NCI-H1105 (cell line): ENCODE measurements at regions not wholly inside any gene's neighbourhood (a gene's known extent, or its start where the extent isn't known, plus 50 kb on each side); places are given as distances from the start of the nearest gene placed in this dataset.
"Not testable (repeated sequence)": the region's sequence is repeated elsewhere in the genome, so short reads cannot be mapped to it uniquely, and the experiment has no call there.

Experiments
- DNase-seq: peaks from one replicate; lab custom pipeline; 2025; lab: John Stamatoyannopoulos, UW

DNA sequence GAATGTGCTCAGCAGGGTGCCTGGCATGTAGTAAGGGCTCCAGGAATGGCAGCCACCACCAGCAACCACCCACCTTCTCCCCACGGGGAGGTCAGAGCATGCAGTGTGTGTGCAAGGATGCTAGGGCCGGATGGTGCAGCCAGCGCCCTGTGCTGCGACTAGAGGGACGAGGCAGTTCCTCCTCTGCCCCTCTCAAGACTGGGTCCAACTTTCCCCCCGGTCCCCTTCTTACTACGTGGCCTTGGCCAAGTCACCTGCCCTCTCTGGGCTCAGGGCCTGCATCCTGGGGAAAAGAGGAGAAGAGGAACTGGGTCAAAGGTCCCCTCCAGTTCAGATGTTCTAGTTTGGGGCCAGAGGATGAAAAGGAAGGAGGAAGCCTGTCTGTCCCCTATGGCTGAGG lies 71.6 kb upstream of the TARDBP start:
- no peak for DNase-seq

DNA sequence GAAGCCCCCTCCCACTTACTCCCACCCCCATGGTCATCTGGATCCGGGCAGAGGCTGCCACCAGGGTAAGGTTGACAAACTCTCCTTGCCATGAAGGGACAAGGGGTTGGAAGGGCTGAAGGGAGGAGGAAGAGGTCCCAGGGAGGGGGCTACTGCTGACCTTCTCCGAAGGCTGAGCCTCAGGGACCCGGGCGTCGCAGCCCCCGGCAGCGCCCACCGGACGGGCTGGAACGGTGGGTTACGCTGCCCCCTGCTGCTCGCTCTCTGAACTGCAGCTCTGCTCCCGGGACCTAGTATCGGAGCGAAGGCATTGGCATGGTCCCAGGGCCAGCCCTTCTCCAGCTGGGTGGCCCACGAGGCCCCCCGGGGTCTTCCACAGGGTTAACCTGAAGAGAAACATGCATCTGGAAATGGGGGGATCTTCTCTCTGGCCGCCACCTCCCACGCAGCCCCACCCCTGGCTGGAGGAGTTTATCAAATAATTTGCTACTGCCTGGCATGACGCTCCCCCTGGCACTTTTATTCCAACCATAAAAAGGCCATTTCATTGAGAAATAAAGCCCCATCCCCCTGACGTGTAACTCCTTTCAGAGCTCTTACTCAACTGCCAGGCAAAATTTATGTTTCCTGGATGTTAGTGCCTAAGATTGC lies 70.4 kb upstream of the TARDBP start:
- DNase-seq = peak; percentile 14

DNA sequence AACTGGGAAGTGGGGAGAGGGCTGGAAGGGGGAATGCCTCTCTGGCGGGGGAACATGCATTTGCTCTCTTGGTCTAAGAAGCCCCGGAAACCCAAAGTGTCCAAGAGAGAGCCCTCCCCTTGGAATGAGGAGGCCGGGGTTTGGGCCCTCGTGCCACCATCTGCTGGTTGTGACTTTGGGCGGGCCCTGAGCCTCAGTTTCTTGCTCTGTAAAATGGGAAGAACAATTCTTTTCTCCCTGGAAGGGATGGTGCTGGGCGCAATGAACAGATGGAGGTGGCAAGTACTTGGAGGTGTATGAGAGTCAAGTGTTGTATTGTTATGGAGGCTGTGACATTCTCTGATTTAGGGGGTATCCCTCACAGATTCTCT lies 69.9 kb upstream of the TARDBP start:
- DNase-seq = no peak

DNA sequence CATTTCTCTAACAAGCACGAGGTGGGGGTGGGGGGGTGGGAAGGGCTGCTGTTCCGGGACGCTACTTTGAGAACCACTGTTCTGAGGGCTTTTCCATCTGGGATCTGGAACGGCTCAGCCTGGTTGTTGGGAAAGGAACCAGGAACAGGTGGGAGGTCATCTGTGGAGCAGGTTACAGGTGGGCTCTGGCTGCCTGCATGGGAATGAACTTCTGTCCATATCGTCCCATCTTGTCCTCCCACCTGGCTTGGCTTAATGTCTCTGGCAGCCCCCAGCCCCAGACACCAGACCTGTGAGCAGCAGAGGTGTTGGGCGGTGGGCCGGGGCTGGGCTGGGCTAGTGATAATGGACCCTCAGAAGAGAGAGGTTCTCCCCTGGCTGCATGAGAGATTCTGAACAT lies 69.4 kb upstream of the TARDBP start:
- DNase-seq = no peak

DNA sequence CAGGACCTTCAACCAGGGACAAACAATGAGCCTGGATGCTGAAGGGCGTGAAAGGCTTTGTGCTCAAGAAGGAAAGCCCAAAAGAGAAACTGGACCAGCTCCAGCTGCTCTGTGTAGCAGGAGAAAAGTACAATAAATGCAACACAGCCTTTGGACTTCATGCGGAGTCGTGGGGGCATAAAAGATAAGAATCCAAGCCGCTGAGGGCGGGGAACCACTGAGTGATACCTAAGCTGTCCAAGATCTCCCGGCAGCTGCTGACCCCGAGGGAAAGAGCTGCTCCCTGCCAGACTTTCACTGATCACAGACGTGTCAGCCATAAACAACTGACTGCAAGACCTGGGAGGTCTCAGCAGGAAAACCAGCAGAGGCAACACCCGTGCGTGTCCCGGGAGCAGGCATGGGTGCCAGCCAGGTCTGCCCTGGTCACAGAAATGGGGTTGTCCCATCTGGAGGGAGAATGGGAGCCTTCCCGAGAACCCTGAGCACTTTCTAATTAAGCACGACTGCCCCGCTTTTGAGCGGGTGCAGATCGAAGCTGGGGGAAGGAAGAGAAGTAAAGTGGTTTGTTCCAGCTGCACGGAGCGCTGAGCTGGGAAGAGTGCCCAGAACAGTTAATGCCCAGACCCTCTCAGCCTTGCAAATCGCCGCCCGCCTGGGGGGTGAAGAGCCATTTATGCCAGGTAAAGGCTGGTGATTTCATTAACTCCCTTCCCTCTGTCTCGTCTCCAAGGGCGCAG lies 68.3 kb upstream of the TARDBP start:
- DNase-seq = peak; percentile 97

DNA sequence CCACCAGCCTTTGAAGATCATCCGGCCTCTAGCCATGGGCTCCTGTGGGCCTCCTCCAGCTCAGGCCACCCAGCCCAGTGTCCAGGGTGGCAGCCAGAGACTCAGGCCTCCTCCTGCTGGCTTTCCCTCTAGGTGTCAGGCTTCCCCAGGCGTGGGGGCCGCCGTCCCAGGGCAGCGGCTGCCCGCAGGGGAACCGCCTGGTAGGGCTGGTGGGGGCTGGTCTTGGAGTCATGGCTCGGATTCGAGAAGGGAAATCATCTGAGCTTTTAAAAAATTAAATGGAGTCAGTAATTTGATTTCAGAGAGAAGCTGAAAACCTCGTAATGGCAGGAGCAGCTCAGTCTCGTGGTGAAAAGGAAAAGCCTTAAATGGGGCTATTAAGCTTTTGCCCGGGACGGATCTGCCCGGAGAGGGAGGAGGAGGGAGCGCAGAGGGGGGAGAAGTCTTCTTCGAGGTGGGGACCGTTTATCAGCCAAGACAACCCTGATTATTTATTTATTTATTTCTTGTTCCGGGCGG lies 66.4 kb upstream of the TARDBP start:
- no peak for DNase-seq

DNA sequence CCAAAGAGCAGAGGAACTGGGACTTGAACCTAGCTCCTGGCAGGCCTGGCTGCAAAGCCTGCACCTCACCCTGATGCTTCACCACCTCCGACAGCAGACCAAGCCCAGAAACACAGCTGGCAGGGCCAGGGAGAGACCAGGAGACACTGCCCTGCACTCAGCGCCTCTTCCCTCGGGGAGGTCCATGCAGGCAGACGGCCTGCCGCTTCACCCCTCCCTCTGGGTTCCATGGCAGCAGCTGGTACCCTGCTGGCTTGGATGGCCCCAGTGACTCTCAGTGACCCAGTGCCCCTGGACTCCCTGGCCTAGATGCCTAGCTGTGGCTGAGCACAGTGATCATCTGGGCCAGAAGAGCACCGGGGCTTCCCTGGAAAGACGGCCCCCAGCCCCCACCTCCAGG lies 65.3 kb upstream of the TARDBP start:
- no peak for DNase-seq

DNA sequence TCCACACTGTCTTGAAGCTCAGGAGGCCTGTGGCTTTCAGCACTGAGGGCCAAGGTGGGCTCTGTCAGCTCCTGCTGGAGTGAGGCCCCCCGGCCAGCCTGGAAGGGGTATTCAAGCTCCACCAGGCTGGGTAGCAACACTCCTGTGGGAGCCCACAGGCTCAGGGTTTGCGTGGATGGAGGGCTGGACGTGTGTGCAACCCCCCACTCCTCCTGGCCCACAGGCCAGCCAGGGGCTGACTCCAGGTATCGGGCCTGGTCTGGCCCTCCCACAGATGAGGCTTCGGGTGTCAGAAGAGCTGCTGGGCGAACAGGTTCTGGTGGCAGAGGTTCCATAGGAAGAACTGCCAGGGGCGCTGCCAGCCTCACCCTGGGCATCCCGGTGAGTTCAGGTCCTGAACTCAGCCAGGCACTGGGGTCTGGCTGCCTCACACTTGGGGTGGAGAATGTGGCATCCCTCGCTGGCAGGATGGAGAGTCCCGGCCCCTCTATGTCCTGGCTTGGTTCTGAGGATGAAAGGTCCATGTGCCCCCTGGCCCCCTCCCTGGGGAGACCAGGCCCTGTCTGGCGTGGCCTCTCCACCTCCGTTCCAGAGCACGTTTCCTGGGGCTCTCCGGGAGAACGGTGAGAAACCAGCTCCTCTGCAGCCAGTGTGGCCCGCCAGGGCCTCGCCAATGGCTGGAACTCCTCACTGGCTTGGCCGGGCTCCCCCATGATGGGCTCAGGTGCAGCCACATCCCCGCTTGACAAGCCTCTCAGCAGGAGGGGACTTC lies 64.6 kb upstream of the TARDBP start:
- DNase-seq = no peak

DNA sequence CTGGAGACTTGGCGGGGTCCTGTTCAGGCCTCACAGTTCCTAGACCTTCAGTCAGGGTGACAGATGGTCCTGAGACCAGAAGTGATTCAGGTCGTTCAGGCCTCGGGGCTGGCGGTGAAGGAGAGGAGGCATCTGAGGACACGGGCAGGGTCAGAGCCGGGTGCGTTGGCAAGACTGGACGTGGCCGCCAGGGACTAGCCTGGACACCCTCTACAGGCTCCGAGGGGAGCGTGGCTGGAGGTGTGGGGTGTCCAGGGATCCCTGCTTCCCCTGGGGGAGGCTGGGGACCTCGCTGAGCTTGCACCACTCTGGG lies 64.0 kb upstream of the TARDBP start:
- DNase-seq = no peak

DNA sequence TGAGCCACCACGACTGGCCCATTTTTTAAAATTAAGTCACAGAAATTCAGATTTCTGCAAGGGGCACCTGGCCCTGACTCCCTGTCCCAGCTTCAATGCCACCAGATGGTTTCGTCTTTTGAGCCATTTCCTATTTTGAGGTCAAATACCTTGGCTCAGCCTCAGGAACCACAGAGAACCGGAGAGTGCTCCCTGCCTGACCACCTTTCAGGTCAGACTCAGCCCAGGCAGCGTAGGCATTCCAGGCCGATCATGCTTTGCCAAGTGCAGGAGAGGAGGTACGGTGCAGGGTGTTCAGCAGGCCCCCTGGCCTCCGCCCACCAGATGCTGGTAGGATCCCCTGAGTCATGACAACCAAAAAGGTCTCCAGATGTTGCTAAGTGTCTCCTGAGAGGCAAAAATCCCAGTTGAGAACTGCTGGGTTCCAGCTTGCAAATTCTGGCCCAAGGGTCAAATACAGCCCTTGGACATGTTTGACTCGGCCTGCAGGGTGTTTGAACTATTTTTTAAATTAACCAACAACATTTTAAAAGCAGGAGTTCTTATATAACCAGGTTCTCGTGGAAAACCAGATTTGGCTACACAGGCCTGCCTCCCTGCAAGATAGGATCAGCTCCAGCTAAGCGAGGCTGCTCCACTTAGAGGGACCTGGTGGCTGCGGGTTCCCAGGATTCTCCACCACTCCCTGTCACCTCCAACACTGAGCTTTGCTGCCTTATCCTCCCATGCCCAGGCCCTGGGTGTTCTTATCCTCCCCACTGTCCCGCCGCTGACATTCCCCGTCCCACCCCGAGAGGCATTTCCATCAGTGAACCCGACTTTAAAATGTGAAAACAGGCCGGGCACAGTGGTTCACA lies 61.9 kb upstream of the TARDBP start:
- no peak for DNase-seq

DNA sequence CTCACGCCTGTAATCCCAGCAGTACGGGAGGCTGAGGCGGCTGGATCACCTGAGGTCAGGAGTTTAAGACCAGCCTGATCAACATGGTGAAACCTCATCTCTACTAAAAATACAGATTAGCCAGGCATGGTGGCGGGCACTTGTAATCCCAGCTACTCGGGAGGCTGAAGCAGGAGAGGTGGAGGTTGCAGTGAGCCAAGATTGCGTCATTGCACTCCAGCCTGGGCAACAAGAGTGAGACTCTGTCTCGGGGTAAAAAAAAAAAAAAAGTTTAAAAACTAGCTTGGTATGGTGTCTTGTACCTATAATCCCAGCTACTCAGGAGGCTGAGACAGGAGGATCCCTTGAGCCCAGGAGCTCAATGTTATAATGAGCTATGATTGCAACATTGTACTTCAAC lies 61.2 kb upstream of the TARDBP start:
- not testable (repeated sequence) for DNase-seq

DNA sequence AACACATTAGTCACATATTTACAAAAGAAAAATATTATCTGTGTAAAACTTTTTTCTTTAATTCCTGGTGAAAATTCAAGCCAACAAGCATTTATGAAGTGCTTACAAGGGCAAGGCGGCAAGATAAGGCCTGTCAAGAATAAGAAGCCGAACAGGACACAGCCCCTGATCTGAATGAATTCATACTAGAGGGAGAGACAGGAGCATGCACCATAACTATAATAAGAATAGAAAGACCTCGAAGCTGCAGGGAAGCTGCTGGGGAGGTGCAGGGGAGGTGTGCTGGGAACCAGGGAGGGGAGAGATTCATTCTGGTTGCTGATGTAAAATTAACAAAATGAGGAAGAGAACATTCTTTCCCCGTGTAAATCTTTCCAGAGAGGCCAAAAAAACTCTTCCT lies 60.5 kb upstream of the TARDBP start:
- no peak for DNase-seq

DNA sequence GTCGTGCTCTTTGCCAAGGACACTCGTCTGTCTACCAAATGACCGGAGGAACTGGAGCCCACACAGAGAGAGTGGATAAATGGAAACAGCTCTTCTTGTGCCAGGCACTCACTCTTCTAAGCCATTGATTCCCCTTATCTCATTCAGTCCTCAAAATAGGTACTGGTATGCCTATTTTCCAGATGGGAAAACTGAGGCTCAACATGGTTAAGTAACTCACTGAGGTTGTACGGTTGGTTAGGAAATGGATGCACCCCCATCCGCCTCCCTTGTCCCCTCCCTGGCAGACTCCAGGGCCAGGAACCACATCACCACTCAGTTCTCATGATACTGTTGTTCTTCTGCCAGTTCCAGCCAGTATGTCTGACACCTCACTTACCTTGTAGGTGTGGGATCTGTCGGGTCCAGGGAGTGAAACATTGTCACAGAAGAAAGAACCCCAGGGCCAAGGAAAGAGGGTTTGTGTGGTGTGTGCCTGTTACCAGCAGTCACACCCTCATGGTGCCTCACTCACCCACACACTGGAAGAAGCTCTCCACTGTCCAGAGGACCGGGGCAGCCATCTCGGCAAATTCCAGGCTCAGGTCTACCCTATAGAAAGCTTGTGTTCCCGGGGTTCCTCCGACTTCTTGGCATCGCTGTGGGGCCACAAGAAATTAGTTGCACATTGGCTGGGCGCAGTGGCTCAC lies 58.8 kb upstream of the TARDBP start:
- DNase-seq = no peak

DNA sequence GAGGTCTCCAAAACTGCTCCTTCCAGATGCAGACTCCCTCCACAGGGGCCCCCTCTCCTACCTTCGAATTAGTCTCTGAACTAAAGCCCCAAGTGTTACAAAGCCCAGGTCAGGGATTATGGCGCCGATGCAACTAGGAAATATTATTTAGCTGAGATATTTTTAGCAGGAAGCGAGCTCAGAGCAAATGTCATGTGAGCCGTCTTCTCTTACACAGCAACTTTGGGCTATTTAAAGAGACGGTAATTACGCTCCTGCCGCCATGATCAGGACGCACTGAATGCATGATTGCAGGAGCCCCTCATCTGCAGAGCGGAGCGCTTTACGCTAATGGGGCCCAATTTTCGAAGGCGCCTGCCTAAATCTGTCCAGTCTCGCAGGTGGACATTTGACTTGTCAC lies 55.3 kb upstream of the TARDBP start:
- no peak for DNase-seq

DNA sequence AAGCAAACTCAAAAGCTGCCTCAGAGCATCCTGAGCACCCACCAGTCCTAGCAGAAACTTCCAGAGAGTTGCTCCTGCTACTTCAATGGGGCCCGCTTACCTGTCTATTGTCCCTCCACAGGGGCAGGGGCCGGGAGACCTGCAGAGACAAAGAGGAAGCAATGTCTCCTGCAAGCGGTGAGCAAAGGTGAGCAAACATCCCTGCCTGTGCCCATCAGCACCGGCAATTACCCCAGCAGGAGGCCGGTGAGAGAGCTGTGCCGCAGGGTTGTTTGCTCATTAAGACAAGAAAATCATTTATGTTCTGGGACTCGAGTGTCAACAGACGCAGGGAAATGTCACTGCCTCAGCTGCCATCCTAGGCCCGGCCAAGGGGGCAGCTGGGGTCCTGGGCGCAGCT lies 53.8 kb upstream of the TARDBP start:
- DNase-seq = peak; percentile 88

DNA sequence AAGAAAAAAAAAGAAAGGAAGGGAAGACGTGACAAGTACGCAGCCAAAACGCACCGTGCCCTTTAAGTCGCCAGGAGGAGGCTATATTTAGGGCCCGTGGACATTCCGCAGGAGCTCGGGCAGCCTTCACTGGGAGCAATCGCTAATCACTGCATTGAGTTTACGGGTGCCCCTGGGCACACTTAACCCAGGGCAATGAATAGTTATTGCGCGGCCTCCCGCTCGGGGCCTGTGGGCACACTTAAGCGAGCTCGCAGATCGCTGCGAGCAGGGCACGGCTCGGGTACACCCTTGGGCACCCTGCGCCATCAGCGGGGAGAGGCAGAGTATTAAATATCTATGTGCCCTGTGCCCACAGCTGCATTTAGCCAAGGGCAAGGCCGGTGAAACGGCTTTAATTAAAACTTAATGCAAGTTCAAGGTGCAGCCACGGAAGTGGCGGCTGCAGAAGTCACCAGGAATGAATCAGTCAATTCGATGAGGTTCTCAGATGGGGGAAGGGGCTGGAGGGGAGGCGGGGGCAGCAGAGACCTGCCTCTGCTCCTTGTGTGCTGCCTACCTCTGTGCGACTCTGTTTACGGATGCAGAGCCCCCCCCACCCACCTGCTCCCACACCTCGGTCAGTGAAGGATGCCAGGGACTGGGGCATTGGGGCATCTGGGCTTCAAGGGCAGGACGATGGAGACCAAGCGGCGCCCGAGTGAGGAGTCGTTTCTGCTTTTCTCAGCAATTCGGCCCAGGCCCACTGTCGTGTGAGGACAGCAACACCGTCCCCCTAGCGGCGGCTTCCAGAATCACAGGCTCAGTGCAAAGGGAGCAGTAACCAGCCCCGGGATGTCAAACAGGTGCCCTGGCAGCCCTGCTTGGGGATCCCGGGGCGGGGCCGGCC lies 51.8 kb upstream of the TARDBP start:
- peak; percentile 84 for DNase-seq

DNA sequence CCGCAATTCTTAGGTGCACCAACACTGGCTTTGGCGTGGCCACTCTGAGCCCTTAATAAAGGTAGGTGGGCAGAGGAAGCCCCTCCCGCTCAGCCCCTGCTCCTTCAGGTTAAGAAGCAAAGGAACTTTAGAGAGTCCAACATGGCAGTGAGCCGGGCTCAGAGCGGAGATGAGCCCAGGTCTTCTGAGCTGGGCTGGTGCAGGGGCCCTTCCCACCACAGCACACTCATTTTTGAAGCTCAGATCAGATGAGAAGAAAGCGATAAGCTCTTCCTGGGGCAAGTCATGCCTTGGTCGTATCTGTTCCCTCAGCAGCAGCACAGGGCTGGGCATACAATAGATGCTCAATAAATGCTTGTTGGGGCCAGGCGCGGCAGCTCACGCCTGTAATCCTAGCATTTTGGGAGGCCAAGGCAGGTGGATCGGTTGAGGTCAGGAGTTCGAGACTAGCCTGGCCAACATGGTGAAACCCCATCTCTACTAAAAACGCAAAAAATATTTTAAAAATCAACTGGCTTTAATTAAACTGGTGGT lies 51.1 kb upstream of the TARDBP start:
- DNase-seq = no peak

DNA sequence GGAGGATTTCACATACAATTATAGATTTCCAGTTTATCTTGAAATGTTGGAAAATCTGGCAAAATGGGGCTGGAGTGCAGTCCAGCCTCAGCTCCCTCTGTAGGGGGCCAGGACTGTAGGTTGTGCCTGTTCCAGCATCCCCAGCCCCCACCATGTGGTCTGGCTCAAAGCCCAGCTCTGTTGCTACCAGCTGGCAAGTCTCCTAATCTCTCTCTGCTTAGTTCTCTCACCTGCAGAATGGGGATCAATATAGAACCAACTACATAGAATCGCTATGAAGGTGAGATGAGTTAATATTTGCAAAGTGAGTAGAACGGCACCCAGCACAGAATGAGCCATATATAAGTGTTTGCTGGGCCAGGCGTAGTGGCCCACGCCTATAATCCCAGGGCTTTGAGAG lies 50.0 kb upstream of the TARDBP start:
- peak; percentile 85 for DNase-seq
